ENCODE measurements at regions not wholly inside any gene's neighbourhood (a gene's known extent, or its start where the extent isn't known, plus 50 kb on each side); places are given as distances from the start of the nearest gene placed in this dataset.

DNA sequence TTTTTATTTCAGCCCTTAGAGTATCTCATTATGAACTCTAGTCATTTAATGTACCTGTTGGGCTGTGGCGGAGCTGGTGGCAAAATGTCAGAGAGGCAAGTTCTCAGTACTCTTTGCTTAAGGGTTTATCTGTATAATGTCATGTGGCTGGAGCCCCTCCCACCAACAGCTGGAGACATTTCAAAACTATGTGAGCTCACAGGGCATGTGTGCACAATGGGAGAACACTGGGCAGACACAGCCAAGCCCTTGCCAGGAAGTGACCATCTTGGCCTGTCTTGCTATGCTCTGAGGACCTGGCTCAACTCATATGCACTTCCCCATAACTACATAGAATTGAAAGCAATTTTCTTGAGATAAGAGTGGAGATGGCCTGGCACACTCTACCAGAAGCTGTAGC lies 296.4 kb downstream of the PTPRU start:
- TF ChIP-seq ZNF274 (IDR thresholded peaks at IDR 0.05; ENCODE audit: low read depth, low read length), result no peak
- no peak for TF ChIP-seq YY1 (IDR thresholded peaks at IDR 0.05; ENCODE audit: insufficient read depth, insufficient read length)
- TF ChIP-seq SUZ12 (IDR thresholded peaks at IDR 0.05; ENCODE audit: extremely low read depth, insufficient read depth, insufficient read length), result no peak
- Histone ChIP-seq H3K4me1 (ENCODE audit: insufficient read depth, insufficient read length) (peaks cover under 1% of the 10 kb centered on the region), H3K9ac (ENCODE audit: insufficient read length, low read depth) (no peak overlapping the region)

DNA sequence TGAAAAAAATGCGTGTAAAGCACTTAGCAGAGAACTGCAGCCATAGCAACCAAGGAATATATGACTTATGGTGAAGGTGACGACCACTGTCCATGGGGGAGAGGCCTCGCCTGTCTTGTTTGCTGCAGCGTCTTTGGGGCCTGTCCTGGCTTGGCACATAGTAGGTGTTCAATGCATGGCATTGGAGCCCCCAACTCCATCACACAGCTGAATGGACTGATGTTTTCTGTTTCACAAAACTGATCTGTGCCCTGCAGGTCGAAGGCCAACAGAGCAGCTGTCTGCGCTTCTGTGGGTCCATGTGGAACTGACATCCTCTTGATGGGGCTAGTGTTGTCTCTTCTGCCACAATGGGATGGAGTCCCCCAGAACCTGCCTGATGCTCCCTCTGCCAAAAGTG lies 296.0 kb downstream of the PTPRU start:
- H3K4me1 ChIP-seq (ENCODE audit: insufficient read depth, insufficient read length), result peaks cover 5% of the 10 kb centered on the region
- DNase-seq (ENCODE audit: low read depth, low spot score), result no peak
- TF ChIP-seq YY1 (IDR thresholded peaks at IDR 0.05; ENCODE audit: insufficient read depth, insufficient read length), result no peak
- TF ChIP-seq ZNF274 (IDR thresholded peaks at IDR 0.05; ENCODE audit: low read depth, low read length), result no peak
- TF ChIP-seq SUZ12 (IDR thresholded peaks at IDR 0.05; ENCODE audit: extremely low read depth, insufficient read depth, insufficient read length), result no peak
- no peaks in the 10 kb centered on the region for H3K36me3 ChIP-seq (ENCODE audit: insufficient read depth, insufficient read length, low read length)
- H3K9ac ChIP-seq (ENCODE audit: insufficient read length, low read depth), result no peak overlapping the region
- peaks cover 16% of the 10 kb centered on the region for H3K9me3 ChIP-seq (ENCODE audit: insufficient read depth, low read length)
- H3K27me3 ChIP-seq (ENCODE audit: insufficient read depth, insufficient read length), result no peaks in the 10 kb centered on the region
- H3K4me3 ChIP-seq (ENCODE audit: insufficient read length, low read depth), result no peak overlapping the region

More for the DNA sequence above, 296.4 kb downstream of the PTPRU start:
- H3K36me3 ChIP-seq (ENCODE audit: insufficient read depth, insufficient read length, low read length), result no peaks in the 10 kb centered on the region
- no peak for DNase-seq (ENCODE audit: low read depth, low spot score)
- peaks cover 16% of the 10 kb centered on the region for H3K9me3 ChIP-seq (ENCODE audit: insufficient read depth, low read length)
- no peak overlapping the region for H3K4me3 ChIP-seq (ENCODE audit: insufficient read length, low read depth)
- H3K27me3 ChIP-seq (ENCODE audit: insufficient read depth, insufficient read length), result no peaks in the 10 kb centered on the region

DNA sequence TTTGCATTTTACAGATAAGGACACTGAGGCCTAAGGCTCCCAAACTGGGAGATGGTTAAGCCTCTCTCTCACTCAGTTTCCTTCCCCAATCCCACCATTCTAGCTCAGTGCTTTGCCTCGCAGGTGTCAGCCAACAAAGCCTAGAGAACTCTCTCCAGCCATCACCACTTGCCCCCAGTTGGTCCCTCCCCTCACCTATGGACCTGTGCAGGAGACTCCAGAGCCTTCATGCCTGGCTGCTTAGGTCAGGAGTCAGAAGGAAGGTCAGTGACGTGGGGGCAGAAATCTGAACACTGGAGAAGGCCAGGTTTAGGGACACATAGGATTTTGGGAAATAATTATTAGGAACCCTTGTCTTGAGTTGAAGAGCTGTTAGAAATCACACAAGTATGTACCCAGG lies 295.3 kb downstream of the PTPRU start:
- H3K4me3 ChIP-seq (ENCODE audit: insufficient read length, low read depth), result no peak overlapping the region
- H3K27me3 ChIP-seq (ENCODE audit: insufficient read depth, insufficient read length), result no peaks in the 10 kb centered on the region
- no peak for TF ChIP-seq SUZ12 (IDR thresholded peaks at IDR 0.05; ENCODE audit: extremely low read depth, insufficient read depth, insufficient read length)
- no peak for TF ChIP-seq YY1 (IDR thresholded peaks at IDR 0.05; ENCODE audit: insufficient read depth, insufficient read length)
- no peak for TF ChIP-seq ZNF274 (IDR thresholded peaks at IDR 0.05; ENCODE audit: low read depth, low read length)
- no peak for DNase-seq (ENCODE audit: low read depth, low spot score)
- peaks cover 16% of the 10 kb centered on the region for H3K9me3 ChIP-seq (ENCODE audit: insufficient read depth, low read length)
- no peak overlapping the region for H3K9ac ChIP-seq (ENCODE audit: insufficient read length, low read depth)
- H3K36me3 ChIP-seq (ENCODE audit: insufficient read depth, insufficient read length, low read length), result no peaks in the 10 kb centered on the region
- peaks cover 6% of the 10 kb centered on the region for H3K4me1 ChIP-seq (ENCODE audit: insufficient read depth, insufficient read length)

DNA sequence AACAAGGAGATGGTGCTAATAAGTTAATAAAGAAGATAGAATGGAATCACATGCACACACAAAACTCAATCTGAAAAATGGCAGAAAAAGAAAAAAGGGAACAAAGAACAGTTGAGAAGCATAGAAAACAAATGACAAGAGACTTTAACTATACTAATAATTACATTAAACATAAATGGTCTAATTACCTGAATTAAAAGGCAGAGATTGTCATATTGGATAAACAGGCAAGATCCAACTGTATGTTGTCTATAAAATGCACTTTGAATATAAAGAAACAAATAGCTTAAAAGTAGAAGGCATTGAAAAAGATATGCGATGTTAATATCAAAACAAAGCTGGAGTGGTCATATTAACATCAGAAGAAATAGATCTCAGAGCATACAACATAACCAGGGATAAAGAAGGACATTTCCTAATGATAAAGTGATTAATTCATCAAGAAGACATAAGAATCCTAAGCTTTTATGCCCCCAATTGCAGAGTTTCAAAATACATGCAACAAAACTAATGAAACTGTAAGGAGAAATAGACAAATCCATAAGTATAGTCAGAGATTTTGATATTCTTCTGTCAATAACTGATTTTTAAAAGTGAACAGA lies 293.5 kb downstream of the PTPRU start:
- H3K4me3 ChIP-seq (ENCODE audit: insufficient read length, low read depth), result no peak overlapping the region
- no peak for DNase-seq (ENCODE audit: low read depth, low spot score)
- peaks cover 16% of the 10 kb centered on the region for H3K9me3 ChIP-seq (ENCODE audit: insufficient read depth, low read length)
- TF ChIP-seq YY1 (IDR thresholded peaks at IDR 0.05; ENCODE audit: insufficient read depth, insufficient read length) (no peak), ZNF274 (IDR thresholded peaks at IDR 0.05; ENCODE audit: low read depth, low read length) (no peak), SUZ12 (IDR thresholded peaks at IDR 0.05; ENCODE audit: extremely low read depth, insufficient read depth, insufficient read length) (no peak)
- no peaks in the 10 kb centered on the region for H3K27me3 ChIP-seq (ENCODE audit: insufficient read depth, insufficient read length)
- H3K4me1 ChIP-seq (ENCODE audit: insufficient read depth, insufficient read length), result peaks cover 6% of the 10 kb centered on the region
- H3K9ac ChIP-seq (ENCODE audit: insufficient read length, low read depth), result no peak overlapping the region
- no peaks in the 10 kb centered on the region for H3K36me3 ChIP-seq (ENCODE audit: insufficient read depth, insufficient read length, low read length)

DNA sequence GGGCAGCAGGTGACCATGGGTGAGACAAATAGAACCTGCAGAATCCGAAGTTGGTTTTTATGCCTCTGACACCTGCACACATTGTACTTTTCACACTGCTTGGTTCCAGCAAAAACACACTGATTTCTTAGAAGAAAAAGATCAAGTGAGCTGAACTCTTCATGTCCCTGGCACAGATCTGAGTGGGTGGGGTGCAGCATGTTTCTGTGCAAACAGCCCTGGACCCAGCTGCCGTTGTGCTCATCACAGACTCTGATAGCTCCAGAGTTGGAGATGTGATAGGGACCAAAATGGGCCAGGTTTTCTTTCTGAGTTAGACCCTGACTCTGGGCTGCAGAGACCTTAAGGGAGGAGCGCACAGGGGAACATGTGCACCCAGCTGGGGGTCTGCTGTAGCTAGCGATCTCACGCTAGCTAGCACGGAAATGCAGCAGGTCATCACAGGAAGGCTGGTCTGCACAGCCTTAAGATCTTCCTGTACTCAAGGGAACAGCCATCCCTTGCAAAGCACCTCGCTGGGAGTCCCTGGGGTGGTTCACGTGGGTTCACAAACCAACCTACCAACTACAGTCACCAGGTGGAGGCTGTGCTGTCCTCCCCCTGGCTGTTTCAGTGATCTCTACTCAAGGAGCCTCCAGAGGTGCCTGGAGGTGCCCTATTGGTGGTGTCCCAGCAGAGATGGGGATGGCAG lies 291.1 kb downstream of the PTPRU start:
- TF ChIP-seq YY1 (IDR thresholded peaks at IDR 0.05; ENCODE audit: insufficient read depth, insufficient read length) (no peak), SUZ12 (IDR thresholded peaks at IDR 0.05; ENCODE audit: extremely low read depth, insufficient read depth, insufficient read length) (no peak), ZNF274 (IDR thresholded peaks at IDR 0.05; ENCODE audit: low read depth, low read length) (no peak)
- Histone ChIP-seq H3K9ac (ENCODE audit: insufficient read length, low read depth) (no peak overlapping the region), H3K9me3 (ENCODE audit: insufficient read depth, low read length) (peaks cover 16% of the 10 kb centered on the region), H3K4me1 (ENCODE audit: insufficient read depth, insufficient read length) (peaks cover 17% of the 10 kb centered on the region), H3K27me3 (ENCODE audit: insufficient read depth, insufficient read length) (no peaks in the 10 kb centered on the region), H3K4me3 (ENCODE audit: insufficient read length, low read depth) (no peak overlapping the region), H3K36me3 (ENCODE audit: insufficient read depth, insufficient read length, low read length) (no peaks in the 10 kb centered on the region)
- no peak for DNase-seq (ENCODE audit: low read depth, low spot score)

DNA sequence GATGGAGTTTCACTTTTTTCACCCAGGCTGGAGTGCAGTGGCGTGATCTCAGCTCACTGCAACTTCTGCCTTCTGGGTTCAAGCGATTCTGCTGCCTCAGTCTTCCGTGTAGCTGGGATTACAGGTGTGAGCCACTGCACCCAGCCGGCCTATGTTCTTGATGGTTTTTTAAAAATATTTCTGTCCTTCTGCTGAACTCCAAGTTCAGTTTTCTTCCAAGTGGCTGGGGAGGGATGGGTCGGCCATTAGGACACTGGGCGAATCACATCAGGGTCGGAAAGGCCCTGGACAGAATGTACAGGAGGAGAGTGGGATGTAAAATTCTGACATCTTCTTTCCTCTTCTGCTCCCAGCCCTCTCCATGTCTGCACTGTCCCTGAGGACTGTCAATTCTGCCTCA lies 289.6 kb downstream of the PTPRU start:
- no peak overlapping the region for H3K9ac ChIP-seq (ENCODE audit: insufficient read length, low read depth)
- DNase-seq (ENCODE audit: low read depth, low spot score), result no peak
- no peaks in the 10 kb centered on the region for H3K36me3 ChIP-seq (ENCODE audit: insufficient read depth, insufficient read length, low read length)
- H3K9me3 ChIP-seq (ENCODE audit: insufficient read depth, low read length), result peaks cover 16% of the 10 kb centered on the region
- TF ChIP-seq SUZ12 (IDR thresholded peaks at IDR 0.05; ENCODE audit: extremely low read depth, insufficient read depth, insufficient read length), result no peak
- TF ChIP-seq YY1 (IDR thresholded peaks at IDR 0.05; ENCODE audit: insufficient read depth, insufficient read length), result no peak
- TF ChIP-seq ZNF274 (IDR thresholded peaks at IDR 0.05; ENCODE audit: low read depth, low read length), result no peak
- no peaks in the 10 kb centered on the region for H3K27me3 ChIP-seq (ENCODE audit: insufficient read depth, insufficient read length)
- H3K4me1 ChIP-seq (ENCODE audit: insufficient read depth, insufficient read length), result peaks cover 29% of the 10 kb centered on the region
- H3K4me3 ChIP-seq (ENCODE audit: insufficient read length, low read depth), result no peak overlapping the region

DNA sequence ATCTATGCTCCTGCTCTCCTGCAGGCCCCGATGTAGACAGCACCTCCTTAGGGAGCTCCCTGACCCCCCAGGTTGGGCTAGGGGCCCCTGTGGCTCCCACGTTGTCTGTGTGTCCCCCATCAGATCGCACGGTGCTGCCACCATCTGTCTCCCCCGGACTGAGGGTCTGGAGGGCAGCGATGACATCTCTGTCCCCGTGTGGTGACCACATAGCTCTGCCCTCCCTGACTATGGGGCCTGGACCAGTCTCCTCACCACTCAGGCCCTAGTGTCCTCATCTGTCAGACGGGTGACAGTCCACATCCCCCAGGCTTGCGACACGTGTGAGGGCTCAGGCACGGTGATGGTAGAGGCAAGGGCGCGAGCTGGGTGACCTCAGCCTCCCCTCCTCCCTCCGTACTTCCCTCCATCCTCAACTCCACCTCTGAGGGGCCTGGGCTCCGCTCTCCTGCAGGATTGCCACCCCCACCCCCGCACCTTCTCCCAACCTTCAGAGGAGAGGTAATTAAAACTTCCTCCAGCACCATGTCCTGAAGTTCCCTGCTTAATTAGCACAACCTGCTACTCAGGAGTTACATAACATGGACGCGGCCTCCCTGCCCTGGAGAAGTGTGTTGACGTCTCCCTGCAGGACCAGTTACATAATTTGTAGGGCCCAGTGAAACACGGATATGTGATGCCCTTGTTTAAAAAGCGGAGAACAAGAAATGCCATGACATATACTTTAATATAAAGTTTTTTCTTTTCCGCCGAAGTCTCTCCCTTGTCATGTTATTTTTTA lies 288.2 kb downstream of the PTPRU start:
- peaks cover 34% of the 10 kb centered on the region for H3K4me1 ChIP-seq (ENCODE audit: insufficient read depth, insufficient read length)

More for the DNA sequence above, 288.2 kb downstream of the PTPRU start:
- Histone ChIP-seq H3K4me3 (ENCODE audit: insufficient read length, low read depth) (no peak overlapping the region), H3K36me3 (ENCODE audit: insufficient read depth, insufficient read length, low read length) (no peaks in the 10 kb centered on the region), H3K27me3 (ENCODE audit: insufficient read depth, insufficient read length) (no peaks in the 10 kb centered on the region), H3K9ac (ENCODE audit: insufficient read length, low read depth) (peak overlapping the region; percentile 52), H3K9me3 (ENCODE audit: insufficient read depth, low read length) (peaks cover 8% of the 10 kb centered on the region)
- TF ChIP-seq SUZ12 (IDR thresholded peaks at IDR 0.05; ENCODE audit: extremely low read depth, insufficient read depth, insufficient read length), result no peak
- TF ChIP-seq ZNF274 (IDR thresholded peaks at IDR 0.05; ENCODE audit: low read depth, low read length), result no peak
- TF ChIP-seq YY1 (IDR thresholded peaks at IDR 0.05; ENCODE audit: insufficient read depth, insufficient read length), result no peak
- no peak for DNase-seq (ENCODE audit: low read depth, low spot score)

Data from NT2/D1 (cell line).